H1 (cell line): ENCODE measurements at regions not wholly inside any gene's neighbourhood (a gene's known extent, or its start where the extent isn't known, plus 50 kb on each side); places are given as distances from the start of the nearest gene placed in this dataset.
A peak's percentile ranks its signal among the peaks of the same experiment; 100 is the strongest.

Experiments used
- CBX5 ChIP-seq: fragments of 300-800, 300-1000 bp; sonication (generic); IDR thresholded peaks from 2 replicates; pipeline ENCODE4 v1.7.1; 2016; ENCODE audit warnings: antibody characterized with exemption, low read length, low read depth
- JUN ChIP-seq: IDR thresholded peaks from 2 replicates; pipeline ENCODE4 v1.6.1; 2011; ENCODE audit warnings: low read depth, mild to moderate bottlenecking, improper control_type of control experiment, low read length
- KDM4A ChIP-seq: IDR thresholded peaks from one replicate; pipeline ENCODE4 v1.7.1; 2012; ENCODE audit warnings: low read depth, mild to moderate bottlenecking, moderate library complexity, low read length, inconsistent platforms; ENCODE audit not compliant: severe bottlenecking
- RAD21 ChIP-seq, 2 experiments: IDR thresholded peaks in 1 of 2; conservative IDR thresholded peaks in 1 of 2; 2 replicates each; pipeline ENCODE4 v1.6.1; 2011; ENCODE audit warnings: low read depth in 2 of 2, low read length in 2 of 2, improper control_type of control experiment in 1 of 2, inconsistent platforms in 1 of 2, mild to moderate bottlenecking in 1 of 2, moderate library complexity in 1 of 2
- RFX5 ChIP-seq: IDR thresholded peaks from 2 replicates; pipeline ENCODE4 v1.6.1; 2011; ENCODE audit warnings: low read depth, low read length, improper control_type of control experiment, borderline replicate concordance
- RNF2 ChIP-seq: fragments of 200-900, 300-1000 bp; sonication (generic); IDR thresholded peaks from 2 replicates; pipeline ENCODE4 v1.7.1; 2016; ENCODE audit warnings: borderline replicate concordance, low read depth, mild to moderate bottlenecking, antibody characterized with exemption, low read length; ENCODE audit not compliant: poor library complexity, severe bottlenecking; ENCODE audit errors: missing control alignments
- RXRA ChIP-seq: IDR thresholded peaks from 2 replicates; pipeline ENCODE4 v1.6.1; 2011; ENCODE audit warnings: low read depth, mild to moderate bottlenecking, low read length, moderate library complexity; ENCODE audit not compliant: insufficient read depth
- SAP30 ChIP-seq: fragments of 300-600 bp; sonication (generic); IDR thresholded peaks from 2 replicates; pipeline ENCODE4 v1.7.1; 2012; ENCODE audit warnings: low read length, moderate library complexity, mild to moderate bottlenecking, inconsistent platforms; ENCODE audit not compliant: insufficient read depth, insufficient replicate concordance
- TF ChIP-seq, protein P1 (sequence below): IDR thresholded peaks from 2 replicates; pipeline ENCODE4 v1.6.1; 2012; ENCODE audit warnings: inconsistent platforms

DNA sequence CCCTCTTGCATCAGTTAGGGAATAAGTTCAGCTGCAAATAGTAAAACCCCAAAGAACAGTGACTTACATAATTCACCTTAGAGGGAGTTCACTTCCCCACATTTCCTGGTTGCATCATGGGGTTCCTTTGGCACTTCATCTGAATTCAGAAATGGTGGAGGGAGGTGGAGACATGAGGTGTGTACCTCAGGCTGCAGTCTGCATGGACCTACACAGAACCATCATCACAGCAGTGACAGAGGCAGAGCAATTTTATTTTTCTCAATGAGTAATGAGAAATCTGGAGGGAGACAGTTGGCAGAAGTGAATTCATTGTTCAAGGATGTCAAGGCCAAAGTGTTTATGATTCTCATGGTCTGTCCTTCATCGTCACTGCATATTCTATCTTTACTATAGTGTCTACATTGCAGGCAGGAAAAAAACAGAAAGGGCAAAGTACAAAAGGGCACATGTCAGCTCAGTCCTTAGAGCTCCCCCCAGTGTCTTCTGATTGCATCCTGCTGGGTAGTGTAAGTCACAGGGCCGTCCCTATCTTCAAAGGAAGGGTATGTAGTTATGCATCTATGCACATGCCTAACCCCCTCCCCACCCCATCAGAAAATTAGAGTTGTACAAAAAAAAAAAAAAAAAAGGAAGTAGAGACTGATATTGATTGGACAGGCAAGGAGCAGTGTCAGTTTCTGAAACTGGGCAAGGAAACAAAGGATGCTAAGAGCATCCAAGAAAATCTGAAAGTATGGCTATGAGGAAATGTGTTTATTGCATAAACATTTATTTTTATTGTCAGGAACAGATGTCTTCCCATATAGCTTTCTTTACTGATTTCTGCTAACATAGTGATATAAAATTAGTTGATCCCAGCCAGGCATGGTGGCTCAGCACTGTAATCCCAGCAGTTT lies 132.7 kb upstream of the APC start (continued):
- TF ChIP-seq KDM4A (no peak), CBX5 (no peak), RAD21 (IDR thresholded peaks at IDR 0.05 in 1 of 2, conservative IDR thresholded peaks at IDR 0.05 in 1 of 2; ENCODE audit: low read depth in 2 of 2, low read length in 2 of 2) (peak; percentile 57 to 67), RXRA (no peak), JUN (no peak), SAP30 (no peak), RFX5 (no peak), RNF2 (no peak)
- TF ChIP-seq, protein P1, sequence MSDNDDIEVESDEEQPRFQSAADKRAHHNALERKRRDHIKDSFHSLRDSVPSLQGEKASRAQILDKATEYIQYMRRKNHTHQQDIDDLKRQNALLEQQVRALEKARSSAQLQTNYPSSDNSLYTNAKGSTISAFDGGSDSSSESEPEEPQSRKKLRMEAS, result 0 out of 2 replicates have a peak, but pooled peaks have one; percentile 35
